Keratinocyte (primary cell): ENCODE measurements at regions not wholly inside any gene's neighbourhood (a gene's known extent, or its start where the extent isn't known, plus 50 kb on each side); places are given as distances from the start of the nearest gene placed in this dataset.

Experiments used
- DNase-seq: peaks from one replicate; pipeline ENCODE4 v3.0.0-alpha.2; 2011; ENCODE audit warnings: low read depth, missing footprints, low spot score
- FAIRE-seq: peaks from 2 replicates; lab custom pipeline; 2011; peaks lifted over from hg19 to GRCh38; lab: Jason Lieb, UNC
- H2AFZ ChIP-seq: 2 replicates; pipeline ENCODE4 v1.6.0; 2012; ENCODE audit warnings: low read length, control low read depth, inconsistent platforms; ENCODE audit not compliant: control insufficient read depth
- H3K27ac ChIP-seq: 2 replicates; pipeline ENCODE4 v1.5.1; 2011; ENCODE audit warnings: low read length; ENCODE audit not compliant: control insufficient read depth, insufficient read depth
- H3K27me3 ChIP-seq: 3 replicates; pipeline ENCODE4 v1.6.0; 2011; ENCODE audit warnings: low read length; ENCODE audit not compliant: control insufficient read depth, insufficient read depth; ENCODE audit errors: extremely low read depth
- H3K36me3 ChIP-seq, 2 experiments: 2 replicates in 1 of 2; 3 replicates in 1 of 2; pipeline ENCODE4 v1.5.1; 2011; ENCODE audit warnings: low read length in 2 of 2, mild to moderate bottlenecking in 1 of 2; ENCODE audit not compliant: control insufficient read depth in 2 of 2, insufficient read depth in 2 of 2; ENCODE audit errors: extremely low read depth in 1 of 2
- H3K4me1 ChIP-seq: 3 replicates; pipeline ENCODE4 v1.5.1; 2011; ENCODE audit warnings: low read length; ENCODE audit not compliant: control insufficient read depth, insufficient read depth; ENCODE audit errors: extremely low read depth
- H3K4me2 ChIP-seq: 3 replicates; pipeline ENCODE4 v1.6.0; 2011; ENCODE audit warnings: low read depth, low read length; ENCODE audit not compliant: control insufficient read depth, insufficient read depth; ENCODE audit errors: extremely low read depth
- H3K4me3 ChIP-seq, 3 experiments: fragments of 200-600 bp in 1 of 3; sonication (generic) in 1 of 3; 2 replicates in 2 of 3; 3 replicates in 1 of 3; pipeline ENCODE4 v1.5.1; 2011 to 2016; ENCODE audit warnings: low read length in 3 of 3, mild to moderate bottlenecking in 3 of 3, control low read depth in 2 of 3, inconsistent platforms in 1 of 3, low read depth in 1 of 3, mixed read lengths in 1 of 3, mixed run types in 1 of 3, moderate library complexity in 1 of 3; ENCODE audit not compliant: control insufficient read depth in 2 of 3, insufficient read depth in 2 of 3; ENCODE audit errors: extremely low read depth in 1 of 3
- H3K79me2 ChIP-seq: 2 replicates; pipeline ENCODE4 v1.6.0; 2012; ENCODE audit warnings: low read length; ENCODE audit not compliant: control insufficient read depth, insufficient read depth
- H3K9ac ChIP-seq: 3 replicates; pipeline ENCODE4 v1.6.0; 2011; ENCODE audit warnings: low read length; ENCODE audit not compliant: control insufficient read depth, insufficient read depth; ENCODE audit errors: extremely low read depth
- H3K9me1 ChIP-seq: 3 replicates; pipeline ENCODE4 v1.6.0; 2011; ENCODE audit warnings: low read length; ENCODE audit not compliant: control insufficient read depth, insufficient read depth; ENCODE audit errors: extremely low read depth
- H3K9me3 ChIP-seq: 2 replicates; pipeline ENCODE4 v1.5.1; 2012; ENCODE audit warnings: low read depth, low read length; ENCODE audit not compliant: control insufficient read depth
- H4K20me1 ChIP-seq: 3 replicates; pipeline ENCODE4 v1.6.0; 2011; ENCODE audit warnings: low read length; ENCODE audit not compliant: control insufficient read depth, insufficient read depth; ENCODE audit errors: extremely low read depth
- EZH2 ChIP-seq: IDR thresholded peaks from one replicate; pipeline ENCODE4 v1.6.1; 2012; ENCODE audit warnings: inconsistent platforms, mild to moderate bottlenecking, low read length, moderate library complexity
- dilution Hi-C: fragments of 300-500 bp; cut with MboI; formaldehyde crosslinking; loops from one replicate; pipeline ENCODE4 v1.7.0; 2020; ENCODE audit warnings: low sequenced_read_pairs; ENCODE audit not compliant: extremely low pct_ligation_motif_present
- TF ChIP-seq, protein P1 (sequence below), 3 experiments: IDR thresholded peaks in 1 of 3; conservative IDR thresholded peaks in 1 of 3; optimal IDR thresholded peaks in 1 of 3; 2 replicates in 2 of 3; 3 replicates in 1 of 3; pipeline versions ENCODE3 to v1.5.1; 2011; ENCODE audit warnings: low read length in 3 of 3, mild to moderate bottlenecking in 3 of 3, moderate library complexity in 2 of 3, control low read depth in 1 of 3, inconsistent platforms in 1 of 3; ENCODE audit not compliant: insufficient read depth in 2 of 3; ENCODE audit errors: extremely low read depth in 1 of 3

DNA sequence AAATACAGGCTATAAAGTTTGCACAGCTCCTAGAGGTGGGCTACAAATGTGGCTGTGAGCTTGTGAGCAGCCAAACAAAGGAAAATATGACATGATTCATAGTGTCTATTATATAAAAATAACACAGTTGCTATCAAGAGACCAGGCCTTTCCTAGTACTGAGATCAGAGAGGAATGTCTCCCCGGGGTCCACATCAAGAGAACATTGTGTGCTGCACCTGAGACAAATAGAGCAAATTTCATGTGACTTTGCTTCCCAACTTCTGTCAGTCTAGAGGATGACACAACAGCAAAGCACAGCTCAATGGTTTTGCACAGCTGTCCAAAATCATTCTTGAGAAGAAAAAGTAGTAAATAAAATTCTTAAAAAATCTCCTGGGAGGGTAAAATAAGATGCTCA lies 297.5 kb upstream of the PRKD1 start:
- dilution Hi-C loops: no loop called here
- no peak overlapping the region for H3K9ac ChIP-seq
- H3K27ac ChIP-seq: no peak overlapping the region
- H3K4me3 ChIP-seq: no peak overlapping the region
- no peaks in the 10 kb centered on the region for H4K20me1 ChIP-seq
- TF ChIP-seq EZH2: no peak
- TF ChIP-seq, protein P1, sequence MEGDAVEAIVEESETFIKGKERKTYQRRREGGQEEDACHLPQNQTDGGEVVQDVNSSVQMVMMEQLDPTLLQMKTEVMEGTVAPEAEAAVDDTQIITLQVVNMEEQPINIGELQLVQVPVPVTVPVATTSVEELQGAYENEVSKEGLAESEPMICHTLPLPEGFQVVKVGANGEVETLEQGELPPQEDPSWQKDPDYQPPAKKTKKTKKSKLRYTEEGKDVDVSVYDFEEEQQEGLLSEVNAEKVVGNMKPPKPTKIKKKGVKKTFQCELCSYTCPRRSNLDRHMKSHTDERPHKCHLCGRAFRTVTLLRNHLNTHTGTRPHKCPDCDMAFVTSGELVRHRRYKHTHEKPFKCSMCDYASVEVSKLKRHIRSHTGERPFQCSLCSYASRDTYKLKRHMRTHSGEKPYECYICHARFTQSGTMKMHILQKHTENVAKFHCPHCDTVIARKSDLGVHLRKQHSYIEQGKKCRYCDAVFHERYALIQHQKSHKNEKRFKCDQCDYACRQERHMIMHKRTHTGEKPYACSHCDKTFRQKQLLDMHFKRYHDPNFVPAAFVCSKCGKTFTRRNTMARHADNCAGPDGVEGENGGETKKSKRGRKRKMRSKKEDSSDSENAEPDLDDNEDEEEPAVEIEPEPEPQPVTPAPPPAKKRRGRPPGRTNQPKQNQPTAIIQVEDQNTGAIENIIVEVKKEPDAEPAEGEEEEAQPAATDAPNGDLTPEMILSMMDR (optimal IDR thresholded peaks at IDR 0.05 in 1 of 3, IDR thresholded peaks at IDR 0.05 in 1 of 3, conservative IDR thresholded peaks at IDR 0.05 in 1 of 3; ENCODE audit: extremely low read depth in 1 of 3, insufficient read depth in 2 of 3, low read length in 3 of 3): no peak
- H2AFZ ChIP-seq: no peak overlapping the region
- no peaks in the 10 kb centered on the region for H3K36me3 ChIP-seq
- H3K4me1 ChIP-seq: peaks cover 27% of the 10 kb centered on the region
- no peaks in the 10 kb centered on the region for H3K27me3 ChIP-seq
- no peak for FAIRE-seq
- H3K9me3 ChIP-seq: no peaks in the 10 kb centered on the region
- H3K9me1 ChIP-seq: peaks cover 2% of the 10 kb centered on the region
- DNase-seq: no peak
- no peaks in the 10 kb centered on the region for H3K79me2 ChIP-seq
- H3K4me2 ChIP-seq: no peak overlapping the region

DNA sequence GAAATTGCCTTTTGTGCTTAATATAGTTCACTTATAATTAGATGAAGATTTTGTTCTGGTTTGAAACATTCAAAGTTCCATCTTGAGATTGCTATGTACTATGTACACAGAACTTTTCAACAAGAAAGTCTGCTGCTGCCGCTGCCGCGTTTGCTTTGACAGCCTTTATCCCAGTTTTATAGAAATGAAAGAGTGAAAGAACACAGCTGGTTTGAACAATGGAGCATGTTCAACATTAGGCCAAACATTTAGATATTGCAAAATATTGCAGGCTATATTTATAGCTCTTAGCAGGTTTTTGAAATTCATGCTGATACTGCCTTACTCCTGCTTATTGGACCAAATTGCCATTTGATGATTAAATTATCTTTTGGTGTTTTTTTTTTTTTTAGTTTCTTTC lies 299.8 kb upstream of the PRKD1 start:
- Histone ChIP-seq H3K79me2 (no peaks in the 10 kb centered on the region), H3K9me1 (peaks cover 2% of the 10 kb centered on the region), H3K4me1 (peaks cover 27% of the 10 kb centered on the region), H4K20me1 (no peaks in the 10 kb centered on the region), H3K36me3 (no peaks in the 10 kb centered on the region), H3K9ac (no peak overlapping the region), H3K27ac (no peak overlapping the region), H3K4me3 (no peak overlapping the region), H3K4me2 (no peak overlapping the region), H3K27me3 (no peaks in the 10 kb centered on the region), H3K9me3 (no peaks in the 10 kb centered on the region), H2AFZ (no peak overlapping the region)
- DNase-seq (no peak), FAIRE-seq (no peak)
- dilution Hi-C loops: no loop called here
- TF ChIP-seq EZH2: no peak
- TF ChIP-seq, protein P1 (optimal IDR thresholded peaks at IDR 0.05 in 1 of 3, IDR thresholded peaks at IDR 0.05 in 1 of 3, conservative IDR thresholded peaks at IDR 0.05 in 1 of 3; ENCODE audit: extremely low read depth in 1 of 3, insufficient read depth in 2 of 3, low read length in 3 of 3): no peak
